Nephron progenitor cell (in vitro differentiated cells): ENCODE measurements at regions not wholly inside any gene's neighbourhood (a gene's known extent, or its start where the extent isn't known, plus 50 kb on each side); places are given as distances from the start of the nearest gene placed in this dataset.

Experiments
- DNase-seq: peaks from one replicate; pipeline ENCODE4 v3.0.0; 2021
- H3K27ac Mint-ChIP-seq: 2 replicates; pipeline ENCODE4 v1.8.0; 2021; ENCODE audit warnings: mild to moderate bottlenecking, moderate library complexity, mixed read lengths
- H3K27me3 Mint-ChIP-seq: 2 replicates; pipeline ENCODE4 v1.8.0; 2021; ENCODE audit warnings: mild to moderate bottlenecking, low read depth, mixed read lengths; ENCODE audit not compliant: poor library complexity
- H3K36me3 Mint-ChIP-seq: 2 replicates; pipeline ENCODE4 v1.8.0; 2021; ENCODE audit warnings: low read depth, mixed read lengths
- H3K4me1 Mint-ChIP-seq: 2 replicates; pipeline ENCODE4 v1.8.0; 2021; ENCODE audit warnings: mixed read lengths
- H3K4me3 Mint-ChIP-seq: 2 replicates; pipeline ENCODE4 v1.8.0; 2021; ENCODE audit warnings: mild to moderate bottlenecking, moderate library complexity, mixed read lengths
- H3K9me3 Mint-ChIP-seq: 2 replicates; pipeline ENCODE4 v1.8.0; 2021; ENCODE audit warnings: mild to moderate bottlenecking, moderate library complexity, mixed read lengths
- TF ChIP-seq, protein P1 (sequence below): fragments of 200-600 bp; sonication (generic); IDR thresholded peaks from 2 replicates; pipeline ENCODE4 v1.5.0; 2021; ENCODE audit warnings: antibody characterized with exemption

- Mint-ChIP-seq H3K27me3 (peaks cover 4% of the 10 kb centered on the region), H3K4me3 (no peak overlapping the region), H3K27ac (no peak overlapping the region), H3K9me3 (no peaks in the 10 kb centered on the region), H3K4me1 (no peaks in the 10 kb centered on the region), H3K36me3 (no peaks in the 10 kb centered on the region)
- no peak for DNase-seq
- TF ChIP-seq, protein P1, sequence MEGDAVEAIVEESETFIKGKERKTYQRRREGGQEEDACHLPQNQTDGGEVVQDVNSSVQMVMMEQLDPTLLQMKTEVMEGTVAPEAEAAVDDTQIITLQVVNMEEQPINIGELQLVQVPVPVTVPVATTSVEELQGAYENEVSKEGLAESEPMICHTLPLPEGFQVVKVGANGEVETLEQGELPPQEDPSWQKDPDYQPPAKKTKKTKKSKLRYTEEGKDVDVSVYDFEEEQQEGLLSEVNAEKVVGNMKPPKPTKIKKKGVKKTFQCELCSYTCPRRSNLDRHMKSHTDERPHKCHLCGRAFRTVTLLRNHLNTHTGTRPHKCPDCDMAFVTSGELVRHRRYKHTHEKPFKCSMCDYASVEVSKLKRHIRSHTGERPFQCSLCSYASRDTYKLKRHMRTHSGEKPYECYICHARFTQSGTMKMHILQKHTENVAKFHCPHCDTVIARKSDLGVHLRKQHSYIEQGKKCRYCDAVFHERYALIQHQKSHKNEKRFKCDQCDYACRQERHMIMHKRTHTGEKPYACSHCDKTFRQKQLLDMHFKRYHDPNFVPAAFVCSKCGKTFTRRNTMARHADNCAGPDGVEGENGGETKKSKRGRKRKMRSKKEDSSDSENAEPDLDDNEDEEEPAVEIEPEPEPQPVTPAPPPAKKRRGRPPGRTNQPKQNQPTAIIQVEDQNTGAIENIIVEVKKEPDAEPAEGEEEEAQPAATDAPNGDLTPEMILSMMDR, result no peak
Observed at GRCh38 chr3:74542441-74542840, 72.0 kb downstream of the CNTN3 start.

GRCh38 chr3:74539876-74540275 is 74.6 kb downstream of the CNTN3 start:
- H3K27ac Mint-ChIP-seq, result no peak overlapping the region
- peaks cover 8% of the 10 kb centered on the region for H3K27me3 Mint-ChIP-seq
- no peaks in the 10 kb centered on the region for H3K9me3 Mint-ChIP-seq
- H3K4me3 Mint-ChIP-seq, result no peak overlapping the region
- no peak for DNase-seq
- no peaks in the 10 kb centered on the region for H3K36me3 Mint-ChIP-seq
- H3K4me1 Mint-ChIP-seq, result no peaks in the 10 kb centered on the region
- TF ChIP-seq, protein P1, result no peak

DNA sequence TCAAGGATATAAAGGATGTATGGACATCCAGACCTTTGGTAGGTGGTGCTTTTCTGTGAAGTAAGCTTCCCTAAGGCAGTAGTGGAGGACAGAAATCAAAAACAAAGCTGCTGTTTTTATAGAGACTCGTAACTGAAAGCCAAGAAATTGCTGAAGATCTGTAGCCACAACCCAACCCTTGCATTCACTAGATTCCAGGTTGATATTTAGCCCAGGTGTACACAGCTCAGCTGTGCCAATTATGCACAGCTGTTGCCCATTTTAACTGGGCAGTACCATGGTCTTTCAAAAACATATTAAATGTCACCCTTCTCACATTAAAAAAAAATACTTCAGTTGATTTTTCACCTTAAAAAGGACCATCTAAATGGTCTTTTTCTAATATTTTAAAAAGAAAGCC is 75.8 kb downstream of the CNTN3 start:
- no peaks in the 10 kb centered on the region for H3K36me3 Mint-ChIP-seq
- no peaks in the 10 kb centered on the region for H3K4me1 Mint-ChIP-seq
- peaks cover 8% of the 10 kb centered on the region for H3K27me3 Mint-ChIP-seq
- no peaks in the 10 kb centered on the region for H3K9me3 Mint-ChIP-seq
- TF ChIP-seq, protein P1, result no peak
- no peak overlapping the region for H3K27ac Mint-ChIP-seq
- DNase-seq, result no peak
- H3K4me3 Mint-ChIP-seq, result no peak overlapping the region

- Mint-ChIP-seq H3K4me1 (no peaks in the 10 kb centered on the region), H3K36me3 (no peaks in the 10 kb centered on the region), H3K4me3 (no peak overlapping the region), H3K27me3 (peaks cover 8% of the 10 kb centered on the region), H3K9me3 (no peaks in the 10 kb centered on the region), H3K27ac (no peak overlapping the region)
- DNase-seq, result no peak
- TF ChIP-seq, protein P1, result no peak
Observed at GRCh38 chr3:74537857-74538256, 76.6 kb downstream of the CNTN3 start.

DNA sequence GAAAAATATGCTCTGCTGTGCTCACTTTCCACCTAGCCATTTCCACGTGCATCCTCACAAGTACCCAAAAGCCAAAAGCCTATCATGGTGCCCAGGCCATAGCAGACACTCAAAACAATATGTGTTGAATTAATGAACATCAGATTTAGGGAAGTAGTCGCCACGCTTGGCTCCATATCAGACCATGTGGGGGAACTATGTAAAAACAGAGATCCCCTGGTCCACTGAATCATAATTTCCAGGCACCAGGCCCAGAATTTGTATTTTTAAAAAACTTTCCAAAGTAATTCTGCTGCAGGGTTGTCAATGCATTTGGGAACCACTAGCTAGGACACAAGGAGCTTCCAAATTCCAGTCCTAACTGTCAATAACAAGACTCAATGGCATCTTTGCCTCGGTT is 77.3 kb downstream of the CNTN3 start:
- no peak for DNase-seq
- Mint-ChIP-seq H3K27me3 (peaks cover 8% of the 10 kb centered on the region), H3K4me1 (no peaks in the 10 kb centered on the region), H3K9me3 (no peaks in the 10 kb centered on the region), H3K27ac (no peak overlapping the region), H3K4me3 (no peak overlapping the region), H3K36me3 (no peaks in the 10 kb centered on the region)
- TF ChIP-seq, protein P1, result no peak

DNA sequence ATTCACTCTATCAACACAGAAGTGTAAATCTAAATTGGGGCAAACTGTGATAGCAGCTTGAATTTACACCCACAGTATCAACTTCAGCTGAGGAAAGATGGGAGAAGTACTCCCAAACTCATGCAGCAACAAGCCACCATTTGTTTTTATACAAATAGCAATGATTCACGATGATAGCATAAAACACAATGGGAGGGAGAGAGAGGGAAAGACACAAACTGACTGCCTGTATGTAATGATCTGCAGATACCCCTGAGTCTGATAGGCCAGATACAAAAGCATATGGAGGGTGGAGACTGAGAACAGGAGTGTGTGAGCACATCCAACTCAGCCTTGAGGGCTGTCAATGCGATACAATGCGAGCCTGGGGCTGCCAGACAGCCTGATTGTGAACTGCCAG is 79.2 kb downstream of the CNTN3 start:
- H3K36me3 Mint-ChIP-seq, result no peaks in the 10 kb centered on the region
- TF ChIP-seq, protein P1, result no peak
- no peak overlapping the region for H3K27ac Mint-ChIP-seq
- no peaks in the 10 kb centered on the region for H3K9me3 Mint-ChIP-seq
- no peak overlapping the region for H3K4me3 Mint-ChIP-seq
- H3K4me1 Mint-ChIP-seq, result no peaks in the 10 kb centered on the region
- peaks cover 9% of the 10 kb centered on the region for H3K27me3 Mint-ChIP-seq
- DNase-seq, result no peak
